ENCODE measurements at regions not wholly inside any gene's neighbourhood (a gene's known extent, or its start where the extent isn't known, plus 50 kb on each side); places are given as distances from the start of the nearest gene placed in this dataset.
"Not testable (repeated sequence)": the region's sequence is repeated elsewhere in the genome, so short reads cannot be mapped to it uniquely, and the experiment has no call there.

GRCh38 chr15:35693886-35694285, 147.9 kb upstream of the DPH6 start:
- DNase-seq (ENCODE audit: low spot score) = no peak
- no peak for TF ChIP-seq CTCF (IDR thresholded peaks at IDR 0.05; ENCODE audit: extremely low read depth, missing control alignments)

GRCh38 chr15:35695003-35695402, 149.0 kb upstream of the DPH6 start:
- no peak for DNase-seq (ENCODE audit: low spot score)
- TF ChIP-seq CTCF (IDR thresholded peaks at IDR 0.05; ENCODE audit: extremely low read depth, missing control alignments) = no peak

GRCh38 chr15:35696767-35697231, 150.8 kb upstream of the DPH6 start:
- TF ChIP-seq CTCF (IDR thresholded peaks at IDR 0.05; ENCODE audit: extremely low read depth, missing control alignments) = no peak
- DNase-seq (ENCODE audit: low spot score) = no peak

GRCh38 chr15:35697549-35698299, 151.8 kb upstream of the DPH6 start:
- no peak for TF ChIP-seq CTCF (IDR thresholded peaks at IDR 0.05; ENCODE audit: extremely low read depth, missing control alignments)
- no peak for DNase-seq (ENCODE audit: low spot score)

GRCh38 chr15:35698331-35698730, 152.4 kb upstream of the DPH6 start:
- DNase-seq (ENCODE audit: low spot score) = no peak
- no peak for TF ChIP-seq CTCF (IDR thresholded peaks at IDR 0.05; ENCODE audit: extremely low read depth, missing control alignments)

- no peak for TF ChIP-seq CTCF (IDR thresholded peaks at IDR 0.05; ENCODE audit: extremely low read depth, missing control alignments)
- no peak for DNase-seq (ENCODE audit: low spot score)
Measured at GRCh38 chr15:35698966-35699575, 153.1 kb upstream of the DPH6 start.

- DNase-seq (ENCODE audit: low spot score) = not testable (repeated sequence)
Measured at GRCh38 chr15:35700091-35700593, 154.2 kb upstream of the DPH6 start.

All from GM20000 (cell line).